DOHH2 (cell line): ENCODE measurements at regions not wholly inside any gene's neighbourhood (a gene's known extent, or its start where the extent isn't known, plus 50 kb on each side); places are given as distances from the start of the nearest gene placed in this dataset.
"Not testable (repeated sequence)": the region's sequence is repeated elsewhere in the genome, so short reads cannot be mapped to it uniquely, and the experiment has no call there.

Experiments used
- CTCF ChIP-seq: fragments of 200-600 bp; sonication (generic); IDR thresholded peaks from one replicate; pipeline ENCODE4 v1.5.1; 2014; ENCODE audit warnings: antibody characterized with exemption, mild to moderate bottlenecking, low read depth, low read length; ENCODE audit not compliant: poor library complexity, severe bottlenecking
- EZH2phosphoT487 ChIP-seq: fragments of 200-600 bp; sonication (generic); IDR thresholded peaks from 2 replicates; pipeline ENCODE4 v1.6.1; 2017; ENCODE audit warnings: borderline replicate concordance, mild to moderate bottlenecking, antibody characterized with exemption, low read length, moderate library complexity, mixed read lengths

GRCh38 chr10:62500116-62500515 lies 125.9 kb downstream of the ZNF365 start:
- TF ChIP-seq CTCF, EZH2phosphoT487: not testable (repeated sequence)
